ENCODE measurements at regions not wholly inside any gene's neighbourhood (a gene's known extent, or its start where the extent isn't known, plus 50 kb on each side); places are given as distances from the start of the nearest gene placed in this dataset.

GRCh38 chr3:102883515-102883914 is 448.7 kb downstream of the ZPLD1 start:
- Histone ChIP-seq H3K9ac (ENCODE audit: low read depth in 1 of 2, low read length in 2 of 2) (no peak overlapping the region), H3K36me3 (ENCODE audit: control insufficient read depth in 2 of 2, insufficient read depth in 2 of 2, low read length in 2 of 2) (no peaks in the 10 kb centered on the region), H3K27ac (ENCODE audit: low read depth in 2 of 2, low read length in 2 of 2) (no peak overlapping the region), H3K4me1 (ENCODE audit: control insufficient read depth in 2 of 2, insufficient read depth in 2 of 2, low read length in 2 of 2) (no peaks in the 10 kb centered on the region), H3K27me3 (ENCODE audit: control insufficient read depth in 2 of 2, insufficient read depth in 2 of 2, low read length in 2 of 2) (no peaks in the 10 kb centered on the region), H3K4me3 (ENCODE audit: low read length in 2 of 2) (no peak overlapping the region), H3K9me3 (ENCODE audit: control insufficient read depth in 2 of 2, low read length in 2 of 2) (no peaks in the 10 kb centered on the region)

DNA sequence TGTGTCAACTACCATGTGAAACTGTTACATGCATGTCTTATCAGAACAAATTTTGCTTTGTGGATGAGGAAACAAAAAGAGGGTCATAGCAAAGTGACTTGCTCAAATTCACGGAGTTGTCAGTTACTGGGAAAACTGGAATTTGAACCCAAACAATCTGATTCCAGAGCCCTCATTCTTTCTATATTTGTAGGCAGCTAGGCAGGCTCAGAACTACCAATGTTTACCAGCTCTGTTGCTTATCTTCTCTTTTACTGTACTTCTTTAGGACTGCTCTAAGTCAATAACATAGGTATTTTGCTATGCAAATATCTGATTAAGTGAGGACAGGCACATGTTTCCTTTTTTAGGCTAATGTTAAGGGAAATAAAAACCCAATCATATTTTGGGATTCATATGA is 450.5 kb downstream of the ZPLD1 start:
- Histone ChIP-seq H3K27me3 (ENCODE audit: control insufficient read depth in 2 of 2, insufficient read depth in 2 of 2, low read length in 2 of 2) (no peaks in the 10 kb centered on the region), H3K36me3 (ENCODE audit: control insufficient read depth in 2 of 2, insufficient read depth in 2 of 2, low read length in 2 of 2) (no peaks in the 10 kb centered on the region), H3K27ac (ENCODE audit: low read depth in 2 of 2, low read length in 2 of 2) (no peak overlapping the region), H3K4me3 (ENCODE audit: low read length in 2 of 2) (no peak overlapping the region), H3K9ac (ENCODE audit: low read depth in 1 of 2, low read length in 2 of 2) (no peak overlapping the region), H3K4me1 (ENCODE audit: control insufficient read depth in 2 of 2, insufficient read depth in 2 of 2, low read length in 2 of 2) (no peaks in the 10 kb centered on the region), H3K9me3 (ENCODE audit: control insufficient read depth in 2 of 2, low read length in 2 of 2) (no peaks in the 10 kb centered on the region)

DNA sequence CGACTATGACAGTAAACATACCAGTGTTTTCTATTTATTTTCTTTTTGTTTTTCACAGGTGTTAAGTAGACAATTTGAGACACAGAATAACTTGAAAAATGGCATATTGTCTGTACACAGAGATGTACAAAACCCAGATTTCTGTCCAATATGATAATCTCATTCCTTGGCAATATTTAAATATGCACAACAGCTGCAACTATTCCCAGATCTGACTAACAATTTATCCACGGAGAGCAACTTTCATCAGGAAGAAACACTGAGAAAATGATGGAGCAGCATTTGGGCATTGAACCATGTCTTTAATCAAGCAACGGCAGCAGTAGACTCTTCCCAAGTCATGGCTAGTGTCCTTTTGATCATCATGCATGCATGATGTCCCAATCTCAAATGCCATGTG is 452.6 kb downstream of the ZPLD1 start:
- Histone ChIP-seq H3K27ac (ENCODE audit: low read depth in 2 of 2, low read length in 2 of 2) (no peak overlapping the region), H3K4me1 (ENCODE audit: control insufficient read depth in 2 of 2, insufficient read depth in 2 of 2, low read length in 2 of 2) (no peaks in the 10 kb centered on the region), H3K9ac (ENCODE audit: low read depth in 1 of 2, low read length in 2 of 2) (no peak overlapping the region), H3K9me3 (ENCODE audit: control insufficient read depth in 2 of 2, low read length in 2 of 2) (no peaks in the 10 kb centered on the region), H3K27me3 (ENCODE audit: control insufficient read depth in 2 of 2, insufficient read depth in 2 of 2, low read length in 2 of 2) (no peaks in the 10 kb centered on the region), H3K4me3 (ENCODE audit: low read length in 2 of 2) (no peak overlapping the region), H3K36me3 (ENCODE audit: control insufficient read depth in 2 of 2, insufficient read depth in 2 of 2, low read length in 2 of 2) (no peaks in the 10 kb centered on the region)

GRCh38 chr3:102896851-102897621 is 462.2 kb downstream of the ZPLD1 start:
- Histone ChIP-seq H3K36me3 (ENCODE audit: control insufficient read depth in 2 of 2, insufficient read depth in 2 of 2, low read length in 2 of 2) (no peaks in the 10 kb centered on the region), H3K4me1 (ENCODE audit: control insufficient read depth in 2 of 2, insufficient read depth in 2 of 2, low read length in 2 of 2) (no peaks in the 10 kb centered on the region), H3K9me3 (ENCODE audit: control insufficient read depth in 2 of 2, low read length in 2 of 2) (no peaks in the 10 kb centered on the region), H3K27ac (ENCODE audit: low read depth in 2 of 2, low read length in 2 of 2) (no peak overlapping the region), H3K27me3 (ENCODE audit: control insufficient read depth in 2 of 2, insufficient read depth in 2 of 2, low read length in 2 of 2) (no peaks in the 10 kb centered on the region), H3K4me3 (ENCODE audit: low read length in 2 of 2) (no peak overlapping the region), H3K9ac (ENCODE audit: low read depth in 1 of 2, low read length in 2 of 2) (no peak overlapping the region)

- no peaks in the 10 kb centered on the region for H3K9me3 ChIP-seq (ENCODE audit: control insufficient read depth in 2 of 2, low read length in 2 of 2)
- no peak overlapping the region for H3K9ac ChIP-seq (ENCODE audit: low read depth in 1 of 2, low read length in 2 of 2)
- no peaks in the 10 kb centered on the region for H3K36me3 ChIP-seq (ENCODE audit: control insufficient read depth in 2 of 2, insufficient read depth in 2 of 2, low read length in 2 of 2)
- no peak overlapping the region for H3K4me3 ChIP-seq (ENCODE audit: low read length in 2 of 2)
- no peaks in the 10 kb centered on the region for H3K4me1 ChIP-seq (ENCODE audit: control insufficient read depth in 2 of 2, insufficient read depth in 2 of 2, low read length in 2 of 2)
- H3K27me3 ChIP-seq (ENCODE audit: control insufficient read depth in 2 of 2, insufficient read depth in 2 of 2, low read length in 2 of 2) = no peaks in the 10 kb centered on the region
- H3K27ac ChIP-seq (ENCODE audit: low read depth in 2 of 2, low read length in 2 of 2) = no peak overlapping the region
These were observed 469.8 kb downstream of the ZPLD1 start for GRCh38 chr3:102904629-102905028.

GRCh38 chr3:102905811-102906210 is 471.0 kb downstream of the ZPLD1 start:
- Histone ChIP-seq H3K36me3 (ENCODE audit: control insufficient read depth in 2 of 2, insufficient read depth in 2 of 2, low read length in 2 of 2) (no peaks in the 10 kb centered on the region), H3K4me3 (ENCODE audit: low read length in 2 of 2) (no peak overlapping the region), H3K27ac (ENCODE audit: low read depth in 2 of 2, low read length in 2 of 2) (no peak overlapping the region), H3K9me3 (ENCODE audit: control insufficient read depth in 2 of 2, low read length in 2 of 2) (no peaks in the 10 kb centered on the region), H3K4me1 (ENCODE audit: control insufficient read depth in 2 of 2, insufficient read depth in 2 of 2, low read length in 2 of 2) (no peaks in the 10 kb centered on the region), H3K9ac (ENCODE audit: low read depth in 1 of 2, low read length in 2 of 2) (no peak overlapping the region), H3K27me3 (ENCODE audit: control insufficient read depth in 2 of 2, insufficient read depth in 2 of 2, low read length in 2 of 2) (no peaks in the 10 kb centered on the region)

GRCh38 chr3:102906818-102907217 is 472.0 kb downstream of the ZPLD1 start:
- no peak overlapping the region for H3K27ac ChIP-seq (ENCODE audit: low read depth in 2 of 2, low read length in 2 of 2)
- no peaks in the 10 kb centered on the region for H3K36me3 ChIP-seq (ENCODE audit: control insufficient read depth in 2 of 2, insufficient read depth in 2 of 2, low read length in 2 of 2)
- no peaks in the 10 kb centered on the region for H3K4me1 ChIP-seq (ENCODE audit: control insufficient read depth in 2 of 2, insufficient read depth in 2 of 2, low read length in 2 of 2)
- H3K9me3 ChIP-seq (ENCODE audit: control insufficient read depth in 2 of 2, low read length in 2 of 2) = no peaks in the 10 kb centered on the region
- H3K9ac ChIP-seq (ENCODE audit: low read depth in 1 of 2, low read length in 2 of 2) = no peak overlapping the region
- H3K27me3 ChIP-seq (ENCODE audit: control insufficient read depth in 2 of 2, insufficient read depth in 2 of 2, low read length in 2 of 2) = no peaks in the 10 kb centered on the region
- H3K4me3 ChIP-seq (ENCODE audit: low read length in 2 of 2) = no peak overlapping the region

DNA sequence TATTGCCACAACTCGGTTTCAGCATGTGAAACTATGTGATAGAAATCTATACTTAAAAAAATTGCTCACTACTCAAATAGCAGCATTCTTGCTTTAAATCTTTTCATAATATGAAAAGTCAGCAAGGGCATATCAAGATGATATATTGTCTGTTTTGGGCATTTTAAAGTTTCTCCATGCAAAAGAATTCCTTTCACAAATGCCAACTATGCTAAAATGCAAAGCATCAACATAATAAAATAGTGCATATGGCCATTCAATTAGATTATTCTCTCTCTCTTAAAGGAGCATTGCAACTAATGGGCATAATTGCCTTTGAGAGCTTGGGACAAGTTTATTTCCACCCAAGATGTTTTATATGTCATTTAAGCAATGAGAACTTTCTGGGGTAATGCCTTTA is 475.1 kb downstream of the ZPLD1 start:
- Histone ChIP-seq H3K27me3 (ENCODE audit: control insufficient read depth in 2 of 2, insufficient read depth in 2 of 2, low read length in 2 of 2) (no peaks in the 10 kb centered on the region), H3K9ac (ENCODE audit: low read depth in 1 of 2, low read length in 2 of 2) (no peak overlapping the region), H3K27ac (ENCODE audit: low read depth in 2 of 2, low read length in 2 of 2) (no peak overlapping the region), H3K4me1 (ENCODE audit: control insufficient read depth in 2 of 2, insufficient read depth in 2 of 2, low read length in 2 of 2) (no peaks in the 10 kb centered on the region), H3K4me3 (ENCODE audit: low read length in 2 of 2) (no peak overlapping the region), H3K9me3 (ENCODE audit: control insufficient read depth in 2 of 2, low read length in 2 of 2) (no peaks in the 10 kb centered on the region), H3K36me3 (ENCODE audit: control insufficient read depth in 2 of 2, insufficient read depth in 2 of 2, low read length in 2 of 2) (no peaks in the 10 kb centered on the region)

GRCh38 chr3:102916532-102916931 is 481.7 kb downstream of the ZPLD1 start:
- Histone ChIP-seq H3K27me3 (ENCODE audit: control insufficient read depth in 2 of 2, insufficient read depth in 2 of 2, low read length in 2 of 2) (no peaks in the 10 kb centered on the region), H3K4me3 (ENCODE audit: low read length in 2 of 2) (no peak overlapping the region), H3K9ac (ENCODE audit: low read depth in 1 of 2, low read length in 2 of 2) (no peak overlapping the region), H3K9me3 (ENCODE audit: control insufficient read depth in 2 of 2, low read length in 2 of 2) (no peaks in the 10 kb centered on the region), H3K27ac (ENCODE audit: low read depth in 2 of 2, low read length in 2 of 2) (no peak overlapping the region), H3K4me1 (ENCODE audit: control insufficient read depth in 2 of 2, insufficient read depth in 2 of 2, low read length in 2 of 2) (no peaks in the 10 kb centered on the region), H3K36me3 (ENCODE audit: control insufficient read depth in 2 of 2, insufficient read depth in 2 of 2, low read length in 2 of 2) (no peaks in the 10 kb centered on the region)

DNA sequence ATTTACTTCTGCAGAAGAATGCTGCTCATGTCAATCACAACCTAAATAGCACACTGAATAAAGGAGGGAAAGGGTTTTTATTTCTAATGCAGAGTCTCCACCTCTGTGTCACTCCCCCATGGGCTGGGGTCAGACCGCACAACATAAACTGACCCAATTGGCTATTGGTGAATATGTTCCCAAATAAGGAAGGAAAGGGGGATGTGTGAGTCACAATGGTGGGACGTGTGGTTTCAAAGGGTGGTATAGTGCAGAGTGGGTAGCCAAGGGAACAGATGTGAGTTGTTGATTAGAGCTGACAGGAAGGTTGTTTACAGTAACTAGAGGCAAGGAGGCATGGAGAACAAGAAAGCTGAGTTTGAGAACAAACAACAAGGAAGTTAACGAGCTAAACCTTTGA is 491.8 kb downstream of the ZPLD1 start:
- Histone ChIP-seq H3K4me1 (ENCODE audit: control insufficient read depth in 2 of 2, insufficient read depth in 2 of 2, low read length in 2 of 2) (no peaks in the 10 kb centered on the region), H3K27me3 (ENCODE audit: control insufficient read depth in 2 of 2, insufficient read depth in 2 of 2, low read length in 2 of 2) (no peaks in the 10 kb centered on the region), H3K27ac (ENCODE audit: low read depth in 2 of 2, low read length in 2 of 2) (no peak overlapping the region), H3K36me3 (ENCODE audit: control insufficient read depth in 2 of 2, insufficient read depth in 2 of 2, low read length in 2 of 2) (no peaks in the 10 kb centered on the region), H3K9me3 (ENCODE audit: control insufficient read depth in 2 of 2, low read length in 2 of 2) (peaks cover 0 to 2% of the 10 kb centered on the region in 2 donors), H3K4me3 (ENCODE audit: low read length in 2 of 2) (no peak overlapping the region), H3K9ac (ENCODE audit: low read depth in 1 of 2, low read length in 2 of 2) (no peak overlapping the region)
